VCaP (cell line): ENCODE measurements at regions not wholly inside any gene's neighbourhood (a gene's known extent, or its start where the extent isn't known, plus 50 kb on each side); places are given as distances from the start of the nearest gene placed in this dataset.

ENCODE experiments used
- H3K27ac ChIP-seq: fragments of 450-650 bp; 2 replicates; pipeline ENCODE4 v1.5.1; 2017
- TF ChIP-seq, protein P1 (sequence below): fragments of 450-650 bp; conservative IDR thresholded peaks from 2 replicates; pipeline ENCODE4 v1.5.1; 2017; ENCODE audit warnings: mild to moderate bottlenecking, moderate library complexity

DNA sequence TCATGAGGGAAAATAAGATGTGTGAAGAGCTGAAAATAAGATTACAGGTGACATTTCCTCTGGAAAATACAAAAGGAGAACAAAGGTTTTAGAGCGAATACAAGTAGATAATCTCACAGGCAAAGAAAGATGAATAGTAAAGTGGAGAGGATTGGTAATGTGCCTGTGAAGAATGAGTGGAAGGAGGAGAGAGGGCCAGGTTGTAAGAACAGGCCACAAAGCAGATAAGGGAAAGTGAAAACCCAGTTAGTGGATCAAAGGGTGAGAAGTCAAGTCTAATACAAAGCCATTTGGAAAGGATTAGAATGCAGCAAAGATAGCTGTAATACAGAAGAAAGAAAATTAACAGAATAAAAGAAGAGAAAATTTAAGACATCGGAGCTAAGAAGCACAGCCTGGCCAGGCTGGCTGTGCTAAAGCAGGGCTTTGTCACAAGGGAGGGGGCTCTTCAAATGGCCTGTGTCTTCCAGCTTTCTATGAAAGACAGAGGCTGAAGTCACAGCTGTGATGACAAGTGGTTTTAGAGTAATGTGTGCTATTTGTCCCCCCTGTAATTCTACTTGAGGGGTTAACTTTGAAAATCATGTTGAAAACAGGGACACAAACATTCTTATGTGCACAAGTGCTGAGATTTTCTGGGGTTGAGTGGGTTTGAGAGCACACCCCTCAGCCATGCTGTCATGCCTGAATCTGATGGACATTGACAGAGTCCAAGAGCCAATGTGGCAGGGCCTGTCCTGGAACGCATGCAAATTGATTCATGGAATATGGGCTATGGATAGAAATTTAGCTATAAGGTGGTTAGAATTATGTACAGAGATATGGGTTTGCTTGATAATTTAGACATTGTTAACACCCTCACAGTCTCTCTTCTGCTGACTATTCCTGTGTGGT lies 344.5 kb upstream of the NAV3 start:
- no peak overlapping the region for H3K27ac ChIP-seq
- TF ChIP-seq, protein P1, sequence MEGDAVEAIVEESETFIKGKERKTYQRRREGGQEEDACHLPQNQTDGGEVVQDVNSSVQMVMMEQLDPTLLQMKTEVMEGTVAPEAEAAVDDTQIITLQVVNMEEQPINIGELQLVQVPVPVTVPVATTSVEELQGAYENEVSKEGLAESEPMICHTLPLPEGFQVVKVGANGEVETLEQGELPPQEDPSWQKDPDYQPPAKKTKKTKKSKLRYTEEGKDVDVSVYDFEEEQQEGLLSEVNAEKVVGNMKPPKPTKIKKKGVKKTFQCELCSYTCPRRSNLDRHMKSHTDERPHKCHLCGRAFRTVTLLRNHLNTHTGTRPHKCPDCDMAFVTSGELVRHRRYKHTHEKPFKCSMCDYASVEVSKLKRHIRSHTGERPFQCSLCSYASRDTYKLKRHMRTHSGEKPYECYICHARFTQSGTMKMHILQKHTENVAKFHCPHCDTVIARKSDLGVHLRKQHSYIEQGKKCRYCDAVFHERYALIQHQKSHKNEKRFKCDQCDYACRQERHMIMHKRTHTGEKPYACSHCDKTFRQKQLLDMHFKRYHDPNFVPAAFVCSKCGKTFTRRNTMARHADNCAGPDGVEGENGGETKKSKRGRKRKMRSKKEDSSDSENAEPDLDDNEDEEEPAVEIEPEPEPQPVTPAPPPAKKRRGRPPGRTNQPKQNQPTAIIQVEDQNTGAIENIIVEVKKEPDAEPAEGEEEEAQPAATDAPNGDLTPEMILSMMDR: no peak

DNA sequence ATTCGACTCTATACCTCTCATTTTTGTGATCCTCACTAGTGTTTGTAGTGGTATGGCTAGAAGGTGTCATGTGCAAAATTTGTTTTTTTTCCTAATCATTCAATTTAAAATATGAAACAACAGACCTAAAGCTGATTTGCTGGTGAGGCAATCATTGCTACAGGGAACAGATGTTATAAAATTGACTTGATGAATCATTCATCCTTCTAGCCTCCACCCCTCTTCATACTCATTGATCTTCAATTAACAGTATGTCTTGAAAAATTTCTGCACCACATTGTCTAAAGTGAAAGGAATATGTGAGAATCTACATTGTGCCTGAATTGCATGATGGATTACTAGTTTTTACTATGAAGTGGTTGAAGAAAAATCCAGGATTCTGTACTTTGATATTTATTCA lies 349.0 kb upstream of the NAV3 start:
- TF ChIP-seq, protein P1: no peak
- no peak overlapping the region for H3K27ac ChIP-seq

DNA sequence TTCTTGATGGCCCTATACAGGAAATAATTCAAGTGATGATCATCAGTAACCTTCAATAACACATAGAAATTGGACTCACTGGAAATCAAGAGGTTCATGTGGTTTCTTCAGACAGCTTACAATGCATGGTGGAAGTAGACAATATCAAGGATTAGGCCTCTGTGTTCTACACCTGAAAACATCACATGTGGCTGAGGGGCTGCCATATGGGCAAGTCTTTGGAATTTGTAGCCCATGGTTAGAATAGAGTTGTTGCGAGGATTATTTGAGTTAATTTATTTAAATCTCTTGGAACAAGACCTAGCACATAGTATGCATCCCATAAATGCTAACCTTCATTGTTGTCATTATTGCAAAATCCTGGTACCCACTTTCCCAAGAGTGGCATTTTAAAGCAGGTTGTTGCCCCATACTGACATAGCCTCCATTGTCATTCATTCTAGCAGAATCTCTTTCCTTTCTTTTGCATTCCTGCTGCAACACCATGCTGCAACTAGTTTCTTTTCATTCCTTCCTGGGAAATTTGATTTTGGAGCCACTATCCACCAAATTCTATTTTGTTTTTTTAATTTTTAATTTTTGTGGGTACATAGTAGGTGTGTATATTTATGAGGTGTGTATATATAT lies 352.7 kb upstream of the NAV3 start:
- TF ChIP-seq, protein P1: no peak

DNA sequence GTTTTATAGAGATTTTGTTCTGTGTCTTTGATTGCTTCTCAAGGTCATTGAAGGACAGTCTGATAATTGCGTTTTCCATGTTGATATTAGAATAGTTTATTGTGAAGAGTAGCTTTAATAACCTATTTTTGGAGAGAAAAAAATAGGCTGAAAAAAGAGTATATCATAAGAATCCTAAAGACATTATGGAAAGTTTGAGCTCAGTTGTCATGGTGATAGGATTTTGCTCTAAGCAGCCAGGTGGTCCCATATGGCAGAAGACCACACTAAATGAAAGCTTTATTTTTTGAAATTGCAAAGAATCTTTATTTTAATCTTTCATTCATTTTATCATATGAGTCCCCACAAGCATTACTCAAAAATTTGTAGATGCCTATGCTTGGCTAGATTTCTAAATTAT lies 358.9 kb upstream of the NAV3 start:
- no peak overlapping the region for H3K27ac ChIP-seq
- TF ChIP-seq, protein P1: no peak

More for the DNA sequence above, 352.7 kb upstream of the NAV3 start:
- H3K27ac ChIP-seq: no peak overlapping the region

DNA sequence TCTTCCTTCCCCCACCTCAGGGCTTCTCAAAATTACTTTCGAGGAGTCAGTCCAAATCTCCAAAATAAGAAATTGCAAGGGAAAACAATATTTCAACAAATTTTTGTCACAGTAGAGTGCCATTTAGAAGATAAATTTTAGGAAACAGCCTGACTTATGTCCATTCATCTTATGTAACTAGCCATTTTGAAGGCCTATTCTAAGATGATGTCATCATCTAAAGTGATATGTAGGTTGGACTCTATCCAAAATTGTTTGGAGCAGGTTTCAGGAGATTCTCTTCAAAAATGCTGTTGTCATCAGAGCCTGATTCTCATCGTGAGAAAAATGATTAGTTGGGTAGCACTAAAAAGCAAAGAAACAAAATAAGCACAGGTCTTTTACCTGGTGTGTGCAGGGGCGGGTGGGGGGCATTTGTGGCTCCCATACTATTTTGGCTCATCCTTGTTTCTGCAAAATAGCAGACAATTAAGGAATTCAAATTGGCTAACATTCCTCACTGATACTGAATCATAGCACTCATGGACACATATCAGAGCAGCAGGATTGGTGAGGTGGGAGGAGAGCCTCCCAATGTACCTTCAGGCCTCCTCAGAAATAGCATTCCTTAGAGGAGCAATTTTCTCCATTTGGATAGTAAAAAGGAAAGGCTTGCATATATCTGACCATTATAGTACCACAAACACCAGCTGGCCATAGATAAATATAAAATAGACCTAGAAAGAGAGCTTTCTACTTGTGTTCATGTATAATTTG lies 360.9 kb upstream of the NAV3 start:
- TF ChIP-seq, protein P1: no peak
- H3K27ac ChIP-seq: no peak overlapping the region

DNA sequence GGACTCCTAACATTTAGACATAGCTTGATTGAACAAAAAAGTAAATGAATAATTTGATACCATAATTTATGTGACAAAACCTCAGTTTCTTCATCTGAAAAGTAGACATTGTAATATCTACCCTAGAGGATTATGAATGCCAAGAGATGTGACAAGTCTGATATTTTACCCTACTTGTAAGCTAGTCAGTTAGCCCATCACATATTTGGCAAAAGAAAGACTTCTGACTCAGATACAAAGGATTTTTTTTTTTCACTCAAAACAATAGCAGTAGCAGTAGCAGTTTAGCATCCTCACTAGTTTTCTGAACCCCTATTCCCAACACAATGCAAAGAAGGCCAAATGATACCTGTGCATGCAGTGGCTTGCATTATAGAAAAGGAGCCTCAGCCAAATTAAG lies 377.3 kb upstream of the E2F7 start:
- TF ChIP-seq, protein P1: no peak
- H3K27ac ChIP-seq: no peak overlapping the region

DNA sequence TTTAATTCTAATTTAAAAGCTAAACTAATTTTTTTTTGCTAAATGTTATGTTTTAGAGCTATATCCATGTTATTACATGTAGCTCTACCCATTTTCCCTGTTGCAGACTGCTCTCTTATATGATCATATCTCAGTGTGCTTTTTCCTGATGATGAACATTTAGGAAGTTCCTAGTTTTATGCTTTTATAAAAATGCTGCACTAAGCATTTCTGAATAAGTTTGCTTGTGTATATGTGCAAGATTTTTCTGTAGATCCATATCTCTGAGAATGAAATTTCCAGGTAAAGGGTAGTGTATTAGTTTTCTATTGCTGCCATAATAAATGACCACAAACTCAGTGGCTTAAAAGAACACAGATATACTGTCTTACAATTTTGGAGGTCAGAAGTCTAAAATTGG lies 374.4 kb upstream of the E2F7 start:
- TF ChIP-seq, protein P1: no peak
- no peak overlapping the region for H3K27ac ChIP-seq
